ENCODE measurements at regions not wholly inside any gene's neighbourhood (a gene's known extent, or its start where the extent isn't known, plus 50 kb on each side); places are given as distances from the start of the nearest gene placed in this dataset.

DNA sequence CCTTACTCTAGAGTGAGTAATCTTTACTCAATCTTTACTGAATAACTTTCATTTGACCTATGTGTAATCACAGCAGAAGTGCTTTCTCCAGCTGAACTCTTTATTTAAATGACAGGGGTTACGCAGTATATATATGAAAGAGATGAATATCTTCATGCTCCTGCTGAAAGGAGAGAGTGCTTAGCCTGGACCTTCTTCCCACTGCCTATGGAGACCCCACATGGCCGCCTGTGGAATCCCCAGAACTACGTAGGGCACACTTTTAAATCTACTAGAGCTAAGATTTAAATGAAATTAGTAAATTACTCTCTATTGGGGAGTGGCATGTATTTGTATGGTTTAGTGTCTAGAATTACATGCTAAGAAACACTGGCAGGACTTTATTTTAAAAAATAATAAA is 391.2 kb downstream of the ANKRD50 start:
- DNase-seq = no peak

GRCh38 chr4:124322234-124323065 is 390.1 kb downstream of the ANKRD50 start:
- DNase-seq = peak; percentile 82

DNA sequence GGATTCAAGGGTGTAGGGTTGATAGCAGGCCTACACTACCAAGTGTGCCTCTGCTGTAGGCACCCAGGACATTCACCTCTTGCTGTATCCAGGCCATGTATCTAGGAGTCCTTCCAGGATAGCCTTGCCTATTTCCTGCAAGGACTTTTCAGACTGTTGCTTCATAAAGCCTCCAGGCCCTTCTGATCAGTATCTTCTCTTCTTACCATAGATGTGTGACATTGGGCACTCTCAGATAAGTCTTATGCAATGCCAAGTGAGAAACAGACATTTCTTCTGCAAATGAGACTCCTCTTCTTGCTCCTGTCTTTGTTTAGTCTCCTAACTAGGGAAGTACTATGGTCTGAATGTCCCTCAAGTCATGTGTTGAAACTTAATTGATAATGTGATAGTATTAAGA is 386.8 kb downstream of the ANKRD50 start:
- DNase-seq = no peak

DNA sequence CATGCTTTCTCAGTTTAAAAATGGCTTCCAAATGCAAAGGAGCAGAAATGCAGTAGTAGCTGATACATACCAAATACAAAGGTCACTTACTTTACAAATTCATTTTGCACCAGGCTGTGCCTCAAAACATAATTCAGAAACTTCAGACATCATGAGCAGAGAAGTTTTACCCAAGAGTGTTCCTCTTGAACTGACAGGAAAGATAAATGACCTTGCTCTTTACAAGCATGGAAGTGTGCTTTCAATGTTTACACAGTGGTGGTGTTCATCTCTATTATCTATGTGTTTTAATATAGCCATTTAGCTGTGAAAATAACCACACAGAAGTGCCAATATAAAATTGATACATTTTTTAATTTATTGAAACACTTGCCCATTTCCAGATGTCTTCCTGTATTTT is 383.4 kb downstream of the ANKRD50 start:
- DNase-seq = no peak

GRCh38 chr4:124330045-124330444 is 382.5 kb downstream of the ANKRD50 start:
- DNase-seq = no peak

DNA sequence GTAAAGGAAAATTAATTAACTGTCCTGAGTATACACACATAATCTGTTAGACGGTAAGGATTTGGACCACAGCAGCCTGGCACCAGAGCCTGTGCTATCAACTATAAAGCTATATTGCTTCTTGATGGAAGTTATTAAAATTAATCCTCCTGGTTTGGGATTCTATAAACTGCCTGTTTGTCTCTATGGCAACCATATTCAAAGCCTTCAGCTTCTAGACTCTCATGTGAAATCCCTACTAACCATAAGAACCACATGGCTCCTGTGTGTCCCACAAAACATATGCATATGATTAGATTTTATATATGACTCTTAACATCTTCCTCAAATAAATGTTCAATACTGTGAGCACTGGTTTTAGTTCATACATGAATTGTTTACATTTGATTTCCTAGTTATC is 380.8 kb downstream of the ANKRD50 start:
- no peak for DNase-seq

GRCh38 chr4:124333466-124333865 is 379.1 kb downstream of the ANKRD50 start:
- DNase-seq = no peak

DNA sequence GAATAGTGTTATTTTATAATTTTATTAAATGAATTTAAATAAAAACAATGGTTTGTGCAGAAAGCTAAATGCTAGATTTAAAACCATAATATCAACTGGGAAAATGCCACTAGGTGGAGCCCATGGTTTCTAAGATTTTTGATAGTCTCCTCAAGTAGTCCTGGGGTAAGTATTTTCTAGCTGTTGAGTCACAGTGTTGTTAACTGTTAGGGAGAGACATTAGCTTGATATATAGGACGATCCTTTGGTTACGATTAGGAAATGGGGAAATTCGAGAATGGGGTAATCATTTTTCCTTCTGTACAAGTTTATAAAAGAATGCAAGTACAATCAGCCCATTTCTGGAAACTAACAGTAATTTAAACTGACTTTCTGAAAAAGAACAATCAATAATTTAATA is 378.4 kb downstream of the ANKRD50 start:
- peak; percentile 69 for DNase-seq

DNA sequence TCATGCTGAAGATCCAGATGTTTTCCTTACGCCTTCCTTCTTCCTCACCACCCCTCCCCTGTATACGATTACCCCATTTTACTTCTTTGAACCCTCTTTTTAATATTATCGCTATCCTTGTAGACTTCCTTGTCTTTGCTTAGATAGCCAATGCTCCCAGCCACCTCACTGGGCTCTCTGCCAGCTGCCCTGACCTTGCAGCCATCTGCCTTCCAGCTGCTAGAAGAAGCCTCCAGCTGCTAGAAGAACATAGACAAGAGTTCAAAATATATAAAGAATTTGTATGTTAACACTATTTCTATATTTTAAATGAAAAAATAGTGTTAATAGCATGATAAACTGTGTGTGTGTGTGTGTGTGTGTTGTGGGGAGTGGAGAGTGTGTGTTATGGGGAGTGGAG is 374.7 kb downstream of the ANKRD50 start:
- peak; percentile 52 for DNase-seq

DNA sequence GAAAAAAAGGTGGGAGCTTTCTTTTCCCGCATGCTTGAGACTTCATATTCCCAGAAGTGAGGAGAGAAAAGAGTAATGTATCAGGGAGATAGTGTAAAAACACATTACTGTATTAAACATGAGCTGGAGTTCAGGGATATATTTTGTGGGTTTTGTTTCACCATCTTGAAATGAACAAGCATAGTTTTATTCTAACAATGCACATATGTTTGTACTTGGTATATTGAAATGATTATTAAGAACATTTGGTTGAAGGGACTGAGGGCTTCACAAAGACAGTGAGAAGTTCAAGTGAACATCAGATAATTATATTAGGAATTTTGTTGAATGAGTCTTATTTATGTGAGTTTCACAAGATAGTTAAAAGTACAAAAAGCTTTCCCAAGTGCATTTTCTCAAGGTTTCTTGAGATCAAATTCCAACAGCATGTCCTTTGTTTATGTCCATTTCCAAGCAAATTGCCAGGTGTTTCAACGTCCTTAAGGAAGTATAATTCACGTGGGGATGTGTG is 368.8 kb downstream of the ANKRD50 start:
- peak; percentile 49 for DNase-seq

DNA sequence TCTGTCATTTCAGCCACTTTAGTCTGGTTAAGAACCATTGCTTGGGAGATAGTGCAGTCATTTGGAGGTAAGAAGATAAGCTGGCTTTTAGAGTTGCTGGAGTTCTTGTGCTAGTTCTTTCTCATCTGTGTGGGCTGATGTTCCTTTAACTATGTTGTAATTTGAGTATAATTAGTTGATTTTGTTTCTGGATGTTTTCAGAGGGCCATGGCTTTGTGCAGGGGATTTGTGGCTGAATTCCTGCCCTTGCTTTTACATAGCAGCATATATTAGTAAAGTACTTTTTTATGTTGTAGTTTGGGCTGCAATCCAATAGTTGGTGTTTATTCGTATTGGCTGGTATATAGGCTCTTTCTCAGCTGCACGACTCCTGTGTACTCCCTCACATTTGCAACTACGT is 339.6 kb downstream of the ANKRD50 start:
- DNase-seq = no peak

GRCh38 chr4:124386163-124386562 is 326.4 kb downstream of the ANKRD50 start:
- peak; percentile 70 for DNase-seq

DNA sequence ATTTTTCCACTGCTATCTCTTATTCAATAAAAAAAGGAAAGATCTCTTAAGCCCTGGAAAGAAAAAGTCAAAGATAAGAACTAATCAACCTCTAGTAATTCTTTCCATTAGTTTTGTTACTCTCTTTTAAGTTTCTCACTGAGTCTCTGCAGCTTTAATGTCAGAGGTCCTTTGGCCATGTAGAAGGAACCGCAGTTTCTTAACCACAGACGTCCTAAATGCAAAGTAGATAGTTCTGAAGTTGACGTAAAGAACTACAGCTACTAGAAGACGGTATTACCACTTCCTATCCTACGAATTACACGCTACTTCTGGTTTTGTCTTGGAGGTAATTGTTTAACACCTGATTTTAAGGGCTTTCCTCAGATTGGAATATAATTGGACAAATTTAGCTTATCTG is 325.9 kb downstream of the ANKRD50 start:
- no peak for DNase-seq

DNA sequence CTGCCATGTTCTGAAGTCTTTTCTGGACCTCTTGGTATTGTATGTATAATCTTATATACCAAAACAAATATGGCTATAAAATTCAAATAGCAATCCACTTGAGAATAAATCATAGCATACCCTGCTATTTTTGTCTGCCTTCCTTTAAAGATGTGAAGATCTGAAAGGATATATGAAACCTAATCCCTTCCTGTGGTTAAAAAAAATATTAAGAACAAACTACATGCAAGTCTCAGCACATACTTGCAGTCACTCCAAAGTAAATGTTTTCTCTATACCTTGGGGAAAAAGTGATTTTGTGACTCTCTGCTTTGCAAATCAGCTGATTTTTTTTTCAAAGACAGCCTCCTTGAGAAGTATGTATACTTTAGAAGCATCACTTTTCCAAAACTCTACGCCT is 322.9 kb downstream of the ANKRD50 start:
- no peak for DNase-seq

DNA sequence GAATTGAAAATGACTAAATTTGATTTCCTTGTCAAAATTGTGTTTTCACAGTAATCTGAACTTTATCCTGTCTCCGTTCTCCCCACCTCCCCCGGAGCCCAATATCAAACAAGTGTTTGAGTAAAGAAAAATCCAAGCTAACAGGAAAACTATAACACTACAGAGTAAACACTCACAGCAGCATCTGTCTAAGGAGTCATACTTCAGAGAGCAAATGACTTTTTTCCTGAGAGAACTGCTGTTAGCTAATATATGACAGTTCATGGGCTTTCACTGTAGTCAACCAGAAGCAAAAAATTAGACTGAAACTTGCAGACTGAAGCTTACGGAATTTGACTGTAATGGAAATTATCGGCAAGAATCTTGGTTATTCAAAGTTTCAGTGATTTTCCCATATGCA is 321.7 kb downstream of the ANKRD50 start:
- DNase-seq = peak; percentile 25

DNA sequence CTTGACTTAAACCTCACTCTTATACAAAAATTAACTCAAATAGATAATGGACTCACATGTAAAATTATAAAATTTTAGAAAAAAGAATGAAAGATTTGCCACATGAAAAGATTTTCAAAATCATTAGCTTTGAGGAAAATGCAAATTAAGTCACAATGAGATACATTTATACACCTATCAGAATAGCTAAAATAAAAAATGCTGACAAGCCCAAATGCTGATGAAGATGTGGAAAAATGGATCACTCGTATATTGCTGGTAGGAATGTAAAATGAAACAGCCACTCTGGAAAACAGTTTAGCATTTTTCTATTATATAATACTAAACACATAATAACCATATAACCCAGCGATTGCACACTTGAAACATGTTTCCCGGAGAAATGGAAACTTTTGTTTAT is 316.2 kb downstream of the ANKRD50 start:
- no peak for DNase-seq

GRCh38 chr4:124401606-124402005 is 310.9 kb downstream of the ANKRD50 start:
- no peak for DNase-seq

GRCh38 chr4:124409044-124409443 is 303.5 kb downstream of the ANKRD50 start:
- DNase-seq = no peak

DNA sequence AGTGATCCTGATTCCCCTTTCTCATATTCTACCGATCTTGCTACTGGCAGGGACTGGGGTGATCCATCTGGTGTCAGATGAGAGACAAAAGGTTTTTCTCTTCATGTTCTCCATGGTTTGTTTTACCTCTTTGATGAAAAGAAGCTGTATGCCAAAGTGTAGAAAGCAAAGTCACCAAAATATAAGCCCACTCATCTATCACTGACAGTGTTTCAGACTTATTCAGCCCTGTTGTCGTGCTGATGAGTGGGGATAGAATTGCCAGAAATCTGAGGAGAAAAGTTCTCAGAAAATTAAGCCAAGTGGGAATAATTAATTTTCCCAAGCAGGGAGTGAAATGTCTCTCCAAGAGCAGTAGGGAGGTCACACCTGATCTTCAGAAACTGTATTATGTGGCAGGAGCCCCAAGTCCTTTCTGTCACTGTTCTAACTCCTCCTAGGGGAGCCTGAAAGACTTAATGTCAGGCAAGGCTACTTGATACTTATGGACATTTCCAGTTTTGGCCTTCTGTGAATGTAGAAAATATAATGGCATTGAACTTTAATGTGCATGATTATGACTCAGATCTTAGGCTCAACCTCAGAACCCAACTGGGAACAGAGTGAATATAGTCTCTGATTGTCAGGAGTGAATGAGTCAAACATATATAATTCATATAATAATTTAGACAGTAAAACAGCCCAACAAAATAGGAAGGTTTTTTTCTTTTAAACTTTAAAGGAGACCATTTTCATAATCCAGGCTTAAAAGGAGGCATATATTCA is 298.1 kb downstream of the ANKRD50 start:
- DNase-seq = no peak

- DNase-seq = peak; percentile 41
Measured at GRCh38 chr4:124415146-124415545, 297.4 kb downstream of the ANKRD50 start.

DNA sequence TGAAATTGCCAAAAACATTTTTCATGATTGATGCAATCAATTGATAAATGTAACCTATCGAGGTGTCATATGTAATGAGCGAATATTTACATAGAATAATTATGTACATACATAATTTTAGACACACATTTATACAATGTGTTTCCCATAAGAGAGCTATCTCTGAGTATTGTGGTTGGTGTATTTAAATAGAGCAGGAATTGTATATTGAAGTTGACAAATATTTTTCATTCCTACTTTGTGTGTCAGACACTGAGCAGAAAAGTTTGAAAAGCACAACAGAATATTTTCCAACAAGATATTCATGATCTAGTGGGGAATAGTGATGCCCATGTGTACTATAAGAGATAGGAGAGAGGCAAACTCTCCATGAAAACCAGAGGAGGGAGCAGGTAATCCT is 295.2 kb downstream of the ANKRD50 start:
- no peak for DNase-seq

- no peak for DNase-seq
Measured at GRCh38 chr4:124420166-124420695, 292.3 kb downstream of the ANKRD50 start.

- DNase-seq = no peak
Measured at GRCh38 chr4:124423160-124423559, 289.4 kb downstream of the ANKRD50 start.
